A673 (cell line): ENCODE measurements at regions not wholly inside any gene's neighbourhood (a gene's known extent, or its start where the extent isn't known, plus 50 kb on each side); places are given as distances from the start of the nearest gene placed in this dataset.

ENCODE experiments used
- BruUV-seq: library from RNA; stranded (reverse); fragments of 400-500 nt; replicated peaks from 2 replicates; lab custom pipeline; 2021; lab: Mats Ljungman, UMichigan
- CTCF ChIA-PET: fragments of 300-600 bp; sonication (Branson Sonifier 250); formaldehyde crosslinking; loops from one replicate; lab custom pipeline; 2022; ENCODE audit warnings: antibody characterized with exemption; lab: Charles Lee
- POLR2A ChIA-PET: fragments of 300-600 bp; sonication (Branson Sonifier 250); formaldehyde crosslinking; loops from one replicate; lab custom pipeline; 2022; ENCODE audit warnings: antibody characterized with exemption; ENCODE audit not compliant: low non-redundant PET; lab: Charles Lee
- DNase-seq: peaks from one replicate; pipeline ENCODE4 v3.0.0-alpha.2; 2015; ENCODE audit warnings: low spot score
- H3K27ac ChIP-seq: fragments of 200-600 bp; sonication (generic); 2 replicates; pipeline ENCODE4 v1.5.1; 2016; ENCODE audit warnings: mixed run types, low read depth, mild to moderate bottlenecking, mixed read lengths, antibody characterized with exemption, low read length; ENCODE audit not compliant: poor library complexity, severe bottlenecking
- H3K27me3 ChIP-seq: fragments of 200-600 bp; sonication (generic); replicated peaks from 2 replicates; pipeline ENCODE4 v1.6.1; 2017; ENCODE audit warnings: mixed run types, low read depth, mild to moderate bottlenecking, mixed read lengths, antibody characterized with exemption, low read length; ENCODE audit not compliant: insufficient read depth, poor library complexity
- H3K36me3 ChIP-seq: fragments of 200-600 bp; sonication (generic); 2 replicates; pipeline ENCODE4 v1.6.1; 2016; ENCODE audit warnings: mixed run types, mild to moderate bottlenecking, mixed read lengths, antibody characterized with exemption, low read length; ENCODE audit not compliant: insufficient read depth, poor library complexity, severe bottlenecking
- H3K4me1 ChIP-seq: fragments of 200-600 bp; sonication (generic); 2 replicates; pipeline ENCODE4 v1.6.1; 2017; ENCODE audit warnings: mixed run types, mild to moderate bottlenecking, mixed read lengths, antibody characterized with exemption, low read length; ENCODE audit not compliant: insufficient read depth, poor library complexity, severe bottlenecking
- H3K4me3 ChIP-seq: fragments of 200-600 bp; sonication (generic); 2 replicates; pipeline ENCODE4 v1.5.1; 2016; ENCODE audit warnings: low read depth, mixed run types, mild to moderate bottlenecking, mixed read lengths, low read length; ENCODE audit not compliant: poor library complexity, severe bottlenecking
- H3K9me3 ChIP-seq: fragments of 200-600 bp; sonication (generic); 2 replicates; pipeline ENCODE4 v1.6.1; 2016; ENCODE audit warnings: mixed run types, low read depth, mild to moderate bottlenecking, mixed read lengths, antibody characterized with exemption, low read length; ENCODE audit not compliant: poor library complexity, severe bottlenecking
- CTCF ChIP-seq: fragments of 300-800, 200-600 bp; sonication (generic); conservative IDR thresholded peaks from 2 replicates; pipeline ENCODE4 v1.5.1; 2017; ENCODE audit warnings: low read depth, mild to moderate bottlenecking, antibody characterized with exemption, low read length, moderate library complexity, mixed read lengths
- EZH2 ChIP-seq: fragments of 200-600 bp; sonication (generic); IDR thresholded peaks from 2 replicates; pipeline ENCODE4 v1.6.1; 2017; ENCODE audit warnings: borderline replicate concordance, low read depth, mild to moderate bottlenecking, mixed read lengths, antibody characterized with exemption, low read length; ENCODE audit not compliant: poor library complexity, severe bottlenecking
- intact Hi-C: fragments of 100-400 bp; cut with micrococcal nuclease; formaldehyde crosslinking; loops from one replicate; pipeline ENCODE4 v1.10.0; 2022; ENCODE audit not compliant: unreplicated experiment

- intact Hi-C loops: no loop called here
- ChIA-PET CTCF (no interaction called here), POLR2A (no interaction called here)
- Histone ChIP-seq H3K4me1 (no peaks in the 10 kb centered on the region), H3K4me3 (no peak overlapping the region), H3K27me3 (no peaks in the 10 kb centered on the region), H3K36me3 (no peaks in the 10 kb centered on the region), H3K9me3 (no peaks in the 10 kb centered on the region), H3K27ac (no peak overlapping the region)
- TF ChIP-seq EZH2 (no peak), CTCF (no peak)
- BruUV-seq: no TSS peak
- no peak for DNase-seq
Observed at GRCh38 chr9:100686420-100686819, 108.5 kb downstream of the CAVIN4 start.

DNA sequence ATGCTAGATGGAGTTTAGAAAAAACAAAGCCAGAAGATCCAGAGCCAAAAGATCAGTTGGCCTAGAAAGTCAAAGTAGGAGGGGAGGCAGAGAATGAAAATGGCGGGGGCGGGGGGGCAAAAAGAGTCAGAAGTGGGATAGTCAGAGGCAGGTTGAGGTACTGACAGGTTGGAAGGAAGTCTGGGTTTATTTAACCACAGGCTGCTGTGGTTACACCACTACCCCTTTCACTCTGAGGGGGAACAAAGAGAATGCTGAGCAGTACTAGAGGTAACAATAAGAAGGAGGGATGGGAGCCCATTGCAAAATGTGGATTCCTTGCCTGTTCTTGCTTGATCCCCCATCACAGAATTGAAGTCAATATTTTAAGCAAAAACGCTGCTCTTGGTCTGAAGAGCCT is 111.8 kb downstream of the CAVIN4 start:
- Histone ChIP-seq H3K4me3 (no peak overlapping the region), H3K27ac (no peak overlapping the region), H3K27me3 (no peaks in the 10 kb centered on the region), H3K36me3 (no peaks in the 10 kb centered on the region), H3K4me1 (no peaks in the 10 kb centered on the region), H3K9me3 (no peaks in the 10 kb centered on the region)
- no peak for DNase-seq
- intact Hi-C loops: no loop called here
- ChIA-PET CTCF (no interaction called here), POLR2A (no interaction called here)
- no peak for TF ChIP-seq CTCF
- no peak for TF ChIP-seq EZH2
- no TSS peak for BruUV-seq

DNA sequence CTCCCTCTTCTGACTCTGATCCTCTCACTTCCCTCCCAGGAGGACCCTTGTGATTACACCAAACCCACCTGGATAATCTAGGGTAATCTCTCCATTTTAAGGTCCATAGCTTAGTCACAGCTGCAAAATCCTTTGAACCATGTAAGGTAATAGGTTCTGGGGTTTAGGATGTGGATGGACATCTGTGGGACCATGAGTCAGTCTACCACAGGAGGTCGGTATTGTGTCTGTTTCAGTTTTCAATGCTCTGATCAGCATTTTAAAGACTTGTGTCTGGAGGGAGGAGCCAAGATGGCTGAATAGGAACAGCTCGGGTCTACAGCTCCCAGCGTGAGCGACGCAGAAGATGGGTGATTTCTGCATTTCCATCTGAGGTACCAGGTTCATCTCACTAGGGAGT is 112.6 kb downstream of the CAVIN4 start:
- POLR2A ChIA-PET: no interaction called here
- intact Hi-C loops: no loop called here
- BruUV-seq: no TSS peak
- CTCF ChIA-PET: no interaction called here
- TF ChIP-seq CTCF (no peak), EZH2 (no peak)
- Histone ChIP-seq H3K27ac (no peak overlapping the region), H3K4me3 (no peak overlapping the region), H3K4me1 (no peaks in the 10 kb centered on the region), H3K36me3 (no peaks in the 10 kb centered on the region), H3K27me3 (no peaks in the 10 kb centered on the region), H3K9me3 (no peaks in the 10 kb centered on the region)
- DNase-seq: no peak
